ENCODE measurements at regions not wholly inside any gene's neighbourhood (a gene's known extent, or its start where the extent isn't known, plus 50 kb on each side); places are given as distances from the start of the nearest gene placed in this dataset.
"Not testable (repeated sequence)": the region's sequence is repeated elsewhere in the genome, so short reads cannot be mapped to it uniquely, and the experiment has no call there.

GRCh38 chr12:114032801-114033200 lies 66.7 kb upstream of the RBM19 start:
- H3K4me3 ChIP-seq: no peak overlapping the region
- in situ Hi-C loops (cut with MboI; ENCODE audit: low pct_ligation_motif_present in 1 of 4, low pct_unique_long_range_greater_than_20kb in 1 of 4, low sequenced_read_pairs in 3 of 4): no loop called here
- WGBS, 2 donors (ENCODE audit: low coverage in 1 of 2): 86% methylated on average over 3 of the region's 3 CpGs; no CpG with 5 or more reads in 1 of the 2 donors
- H3K27me3 ChIP-seq: peaks cover 15% of the 10 kb centered on the region
- intact Hi-C loops (cut with DNase I; ENCODE audit: low total_unique reads): no loop called here
- H3K4me1 ChIP-seq: no peaks in the 10 kb centered on the region
- no peaks in the 10 kb centered on the region for H3K36me3 ChIP-seq
- no peaks in the 10 kb centered on the region for H3K9me3 ChIP-seq
- DNase-seq: no peak
- no peak overlapping the region for H3K27ac ChIP-seq
- no peak for TF ChIP-seq POLR2AphosphoS5 (IDR thresholded peaks at IDR 0.05)
- no peak for TF ChIP-seq CTCF (IDR thresholded peaks at IDR 0.05)
- no peak for TF ChIP-seq EP300 (IDR thresholded peaks at IDR 0.05; ENCODE audit: low read depth)
- TF ChIP-seq POLR2A (IDR thresholded peaks at IDR 0.05): no peak

DNA sequence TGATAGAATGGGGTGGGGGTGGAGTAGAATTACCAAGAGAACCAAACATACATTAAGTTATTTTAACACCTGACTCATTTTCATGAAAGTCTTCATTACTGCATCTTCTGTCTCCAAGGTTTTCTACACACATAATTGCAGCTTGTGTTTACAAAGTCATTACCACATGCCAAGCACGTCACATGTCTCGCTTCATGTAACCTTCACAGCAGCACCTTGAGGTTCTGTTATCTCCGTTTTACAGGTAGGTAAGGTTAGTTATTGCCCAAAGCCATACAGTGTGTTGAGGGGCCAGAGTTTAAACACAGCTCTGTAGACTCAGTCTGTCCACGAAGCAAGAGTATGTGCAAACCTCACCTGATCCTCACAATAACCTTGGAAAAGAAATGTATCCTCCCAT lies 64.3 kb upstream of the RBM19 start:
- WGBS, 2 donors (ENCODE audit: low coverage in 1 of 2): 25 to 35% methylated on average over 3 to 4 of the region's 4 CpGs
- Histone ChIP-seq H3K9me3 (no peaks in the 10 kb centered on the region), H3K4me1 (no peaks in the 10 kb centered on the region), H3K27ac (no peak overlapping the region), H3K36me3 (no peaks in the 10 kb centered on the region), H3K27me3 (peaks cover 17% of the 10 kb centered on the region), H3K4me3 (no peak overlapping the region)
- intact Hi-C loops (cut with DNase I; ENCODE audit: low total_unique reads): no loop called here
- in situ Hi-C loops (cut with MboI; ENCODE audit: low pct_ligation_motif_present in 1 of 4, low pct_unique_long_range_greater_than_20kb in 1 of 4, low sequenced_read_pairs in 3 of 4): no loop called here
- no peak for DNase-seq
- TF ChIP-seq POLR2A (IDR thresholded peaks at IDR 0.05): no peak
- TF ChIP-seq POLR2AphosphoS5 (IDR thresholded peaks at IDR 0.05): no peak
- TF ChIP-seq EP300 (IDR thresholded peaks at IDR 0.05; ENCODE audit: low read depth): no peak
- no peak for TF ChIP-seq CTCF (IDR thresholded peaks at IDR 0.05)

- no peak for DNase-seq
- TF ChIP-seq POLR2A (IDR thresholded peaks at IDR 0.05): no peak
- no peak for TF ChIP-seq EP300 (IDR thresholded peaks at IDR 0.05; ENCODE audit: low read depth)
- no peak for TF ChIP-seq POLR2AphosphoS5 (IDR thresholded peaks at IDR 0.05)
- no peak for TF ChIP-seq CTCF (IDR thresholded peaks at IDR 0.05)
- Histone ChIP-seq H3K27ac (no peak overlapping the region), H3K27me3 (peaks cover 17% of the 10 kb centered on the region), H3K36me3 (no peaks in the 10 kb centered on the region), H3K4me1 (no peaks in the 10 kb centered on the region), H3K9me3 (no peaks in the 10 kb centered on the region), H3K4me3 (no peak overlapping the region)
- intact Hi-C loops (cut with DNase I; ENCODE audit: low total_unique reads): loop anchor here (5.0 kb wide), 1 partner anchor 925 kb away; no protein-coding TSS in a partner anchor
- in situ Hi-C loops (cut with MboI; ENCODE audit: low pct_ligation_motif_present in 1 of 4, low pct_unique_long_range_greater_than_20kb in 1 of 4, low sequenced_read_pairs in 3 of 4): no loop called here
- WGBS, 2 donors (ENCODE audit: low coverage in 1 of 2): 82 to 92% methylated on average over 2 to 4 of the region's 4 CpGs
These were observed 60.7 kb upstream of the RBM19 start for GRCh38 chr12:114026805-114027204.

- Histone ChIP-seq H3K4me3 (no peak overlapping the region), H3K27me3 (peaks cover 13% of the 10 kb centered on the region), H3K27ac (no peak overlapping the region), H3K4me1 (no peaks in the 10 kb centered on the region), H3K36me3 (no peaks in the 10 kb centered on the region), H3K9me3 (no peaks in the 10 kb centered on the region)
- in situ Hi-C loops (cut with MboI; ENCODE audit: low pct_ligation_motif_present in 1 of 4, low pct_unique_long_range_greater_than_20kb in 1 of 4, low sequenced_read_pairs in 3 of 4) (no loop called here), intact Hi-C loops (cut with DNase I; ENCODE audit: low total_unique reads) (loop anchor here (5.0 kb wide), 1 partner anchor 924 kb away; no protein-coding TSS in a partner anchor)
- DNase-seq: no peak
- no peak for TF ChIP-seq POLR2AphosphoS5 (IDR thresholded peaks at IDR 0.05)
- no peak for TF ChIP-seq POLR2A (IDR thresholded peaks at IDR 0.05)
- no peak for TF ChIP-seq CTCF (IDR thresholded peaks at IDR 0.05)
- TF ChIP-seq EP300 (IDR thresholded peaks at IDR 0.05; ENCODE audit: low read depth): no peak
- WGBS, 2 donors (ENCODE audit: low coverage in 1 of 2): 56% methylated on average over 3 of the region's 3 CpGs; no CpG with 5 or more reads in 1 of the 2 donors
These were observed 59.8 kb upstream of the RBM19 start for GRCh38 chr12:114025935-114026334.

DNA sequence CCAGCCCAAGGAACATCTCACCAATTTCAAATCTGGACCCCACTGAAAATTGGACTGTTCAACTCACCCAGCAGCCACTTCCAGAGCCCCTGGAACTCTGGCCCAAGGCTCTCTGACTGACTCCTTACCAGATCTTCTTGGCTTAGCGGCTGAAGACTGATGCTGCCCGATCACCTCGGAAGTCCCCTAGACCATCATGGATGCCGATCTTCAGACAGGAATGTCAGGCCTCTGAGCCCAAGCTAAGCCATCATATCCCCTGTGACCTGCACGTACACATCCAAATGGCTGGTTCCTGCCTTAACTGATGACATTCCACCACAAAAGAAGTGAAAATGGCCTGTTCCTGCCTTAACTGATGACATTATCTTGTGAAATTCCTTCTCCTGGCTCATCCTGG lies 56.0 kb upstream of the RBM19 start:
- H3K9me3 ChIP-seq; H3K27ac ChIP-seq; in situ Hi-C loops (cut with MboI; ENCODE audit: low pct_ligation_motif_present in 1 of 4, low pct_unique_long_range_greater_than_20kb in 1 of 4, low sequenced_read_pairs in 3 of 4); H3K4me1 ChIP-seq; DNase-seq; intact Hi-C loops (cut with DNase I; ENCODE audit: low total_unique reads); H3K36me3 ChIP-seq; H3K4me3 ChIP-seq; H3K27me3 ChIP-seq: not testable (repeated sequence)
- WGBS, 2 donors (ENCODE audit: low coverage in 1 of 2): 76% methylated on average over 4 of the region's 5 CpGs; no CpG with 5 or more reads in 1 of the 2 donors

All from transverse colon (tissue), 4 donors.